ENCODE measurements at regions not wholly inside any gene's neighbourhood (a gene's known extent, or its start where the extent isn't known, plus 50 kb on each side); places are given as distances from the start of the nearest gene placed in this dataset.
"Not testable (repeated sequence)": the region's sequence is repeated elsewhere in the genome, so short reads cannot be mapped to it uniquely, and the experiment has no call there.

GRCh38 chr4:117691572-117692351 is 342.5 kb upstream of the NDST3 start:
- no peak for DNase-seq (ENCODE audit: low read depth)

GRCh38 chr4:117692538-117692937 is 341.7 kb upstream of the NDST3 start:
- no peak for DNase-seq (ENCODE audit: low read depth)

- no peak for DNase-seq (ENCODE audit: low read depth)
These were observed 334.7 kb upstream of the NDST3 start for GRCh38 chr4:117699595-117699994.

GRCh38 chr4:117700111-117700892 is 334.0 kb upstream of the NDST3 start:
- no peak for DNase-seq (ENCODE audit: low read depth)

- DNase-seq (ENCODE audit: low read depth), result no peak
These were observed 331.9 kb upstream of the NDST3 start for GRCh38 chr4:117702353-117702752.

GRCh38 chr4:117704721-117705120 is 329.6 kb upstream of the NDST3 start:
- no peak for DNase-seq (ENCODE audit: low read depth)

GRCh38 chr4:117740736-117741135 is 293.6 kb upstream of the NDST3 start:
- DNase-seq (ENCODE audit: low read depth), result no peak

GRCh38 chr4:117745379-117745778 is 288.9 kb upstream of the NDST3 start:
- DNase-seq (ENCODE audit: low read depth), result not testable (repeated sequence)

GRCh38 chr4:117755438-117755837 is 278.8 kb upstream of the NDST3 start:
- DNase-seq (ENCODE audit: low read depth), result no peak

- DNase-seq (ENCODE audit: low read depth), result no peak
These were observed 265.7 kb upstream of the NDST3 start for GRCh38 chr4:117768610-117769009.

- DNase-seq (ENCODE audit: low read depth), result no peak
These were observed 263.8 kb upstream of the NDST3 start for GRCh38 chr4:117770269-117771102.

- no peak for DNase-seq (ENCODE audit: low read depth)
These were observed 262.5 kb upstream of the NDST3 start for GRCh38 chr4:117771647-117772337.

GRCh38 chr4:117773064-117773936 is 261.0 kb upstream of the NDST3 start:
- DNase-seq (ENCODE audit: low read depth), result no peak

GRCh38 chr4:117777721-117778120 is 256.6 kb upstream of the NDST3 start:
- no peak for DNase-seq (ENCODE audit: low read depth)

- peak; percentile 21 for DNase-seq (ENCODE audit: low read depth)
These were observed 250.6 kb upstream of the NDST3 start for GRCh38 chr4:117783716-117784115.

GRCh38 chr4:117784266-117784665 is 250.0 kb upstream of the NDST3 start:
- DNase-seq (ENCODE audit: low read depth), result no peak

- DNase-seq (ENCODE audit: low read depth), result no peak
These were observed 247.7 kb upstream of the NDST3 start for GRCh38 chr4:117786566-117786965.

- no peak for DNase-seq (ENCODE audit: low read depth)
These were observed 240.3 kb upstream of the NDST3 start for GRCh38 chr4:117793845-117794480.

- no peak for DNase-seq (ENCODE audit: low read depth)
These were observed 237.6 kb upstream of the NDST3 start for GRCh38 chr4:117796677-117797076.

GRCh38 chr4:117800636-117801035 is 233.7 kb upstream of the NDST3 start:
- no peak for DNase-seq (ENCODE audit: low read depth)

Measured in iris pigment epithelial cell (primary cell).